ENCODE measurements at regions not wholly inside any gene's neighbourhood (a gene's known extent, or its start where the extent isn't known, plus 50 kb on each side); places are given as distances from the start of the nearest gene placed in this dataset.

GRCh38 chr7:50957431-50957830, 174.7 kb upstream of the GRB10 start:
- TF ChIP-seq POLR2A (IDR thresholded peaks at IDR 0.05), result no peak
- no peak for TF ChIP-seq CTCF (IDR thresholded peaks at IDR 0.05)
